ENCODE measurements at regions not wholly inside any gene's neighbourhood (a gene's known extent, or its start where the extent isn't known, plus 50 kb on each side); places are given as distances from the start of the nearest gene placed in this dataset.

GRCh38 chr1:219350172-219350931, 176.7 kb downstream of the LYPLAL1 start:
- no peak for TF ChIP-seq CTCF (IDR thresholded peaks at IDR 0.05; ENCODE audit: low read depth, low read length, missing control alignments)
- peak; percentile 56 for DNase-seq (ENCODE audit: extremely low read depth, low read depth)
- H3K4me3 ChIP-seq (replicated peaks; ENCODE audit: low read depth, low read length): no peak overlapping the region

- no peak for DNase-seq (ENCODE audit: extremely low read depth, low read depth)
- no peak for TF ChIP-seq CTCF (IDR thresholded peaks at IDR 0.05; ENCODE audit: low read depth, low read length, missing control alignments)
- no peak overlapping the region for H3K4me3 ChIP-seq (replicated peaks; ENCODE audit: low read depth, low read length)
Observed at GRCh38 chr1:219347921-219348391, 174.3 kb downstream of the LYPLAL1 start.

- DNase-seq (ENCODE audit: extremely low read depth, low read depth): no peak
- H3K4me3 ChIP-seq (replicated peaks; ENCODE audit: low read depth, low read length): no peak overlapping the region
- TF ChIP-seq CTCF (IDR thresholded peaks at IDR 0.05; ENCODE audit: low read depth, low read length, missing control alignments): no peak
Observed at GRCh38 chr1:219347376-219347775, 173.7 kb downstream of the LYPLAL1 start.

GRCh38 chr1:219345953-219346352, 172.3 kb downstream of the LYPLAL1 start:
- H3K4me3 ChIP-seq (replicated peaks; ENCODE audit: low read depth, low read length): no peak overlapping the region
- no peak for TF ChIP-seq CTCF (IDR thresholded peaks at IDR 0.05; ENCODE audit: low read depth, low read length, missing control alignments)
- DNase-seq (ENCODE audit: extremely low read depth, low read depth): no peak

GRCh38 chr1:219342836-219343235, 169.2 kb downstream of the LYPLAL1 start:
- no peak overlapping the region for H3K4me3 ChIP-seq (replicated peaks; ENCODE audit: low read depth, low read length)
- DNase-seq (ENCODE audit: extremely low read depth, low read depth): no peak
- TF ChIP-seq CTCF (IDR thresholded peaks at IDR 0.05; ENCODE audit: low read depth, low read length, missing control alignments): no peak

GRCh38 chr1:219340796-219341195, 167.1 kb downstream of the LYPLAL1 start:
- no peak for TF ChIP-seq CTCF (IDR thresholded peaks at IDR 0.05; ENCODE audit: low read depth, low read length, missing control alignments)
- no peak for DNase-seq (ENCODE audit: extremely low read depth, low read depth)

More at GRCh38 chr1:219340796-219341195, 167.1 kb downstream of the LYPLAL1 start:
- H3K4me3 ChIP-seq (replicated peaks; ENCODE audit: low read depth, low read length): no peak overlapping the region
